ENCODE measurements at regions not wholly inside any gene's neighbourhood (a gene's known extent, or its start where the extent isn't known, plus 50 kb on each side); places are given as distances from the start of the nearest gene placed in this dataset.

DNA sequence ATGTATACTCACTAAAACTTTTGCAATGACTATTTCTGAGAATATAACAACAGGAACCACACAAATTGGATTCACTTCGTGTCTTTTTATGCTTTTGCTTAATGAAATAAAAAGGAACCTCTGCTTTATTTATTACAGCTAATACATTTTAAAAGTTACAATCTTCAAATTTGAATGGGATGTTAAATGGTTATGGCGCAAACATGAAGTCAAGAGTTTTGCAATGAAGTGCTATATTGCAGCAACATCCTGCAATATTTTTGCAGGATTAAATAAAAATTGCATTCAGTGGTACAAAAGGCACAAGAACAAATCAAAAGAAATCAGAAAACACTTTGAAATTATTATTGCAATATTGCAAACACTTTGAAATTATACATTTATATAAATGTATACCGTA, 1519.0 kb upstream of the MIR17HG start:
- no peak for DNase-seq (ENCODE audit: low spot score)

DNA sequence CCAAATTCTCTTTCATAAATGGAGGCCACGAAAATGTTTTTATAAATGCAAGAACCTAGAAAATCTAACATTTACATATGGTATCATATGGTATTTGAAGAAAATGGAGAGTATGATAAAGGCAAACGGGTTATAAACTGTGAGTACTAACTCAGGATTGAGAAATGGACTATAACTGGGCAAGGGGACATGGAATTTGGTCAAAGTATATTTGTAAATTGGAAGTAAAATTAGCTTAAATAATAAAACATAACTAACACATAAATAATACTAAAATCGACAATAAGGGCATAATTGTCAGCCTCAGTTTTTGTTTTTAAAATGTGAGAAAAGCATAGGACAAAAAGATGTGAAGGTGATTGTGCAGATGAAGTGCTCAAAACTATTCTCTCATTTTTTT, 1516.3 kb upstream of the MIR17HG start:
- no peak for DNase-seq (ENCODE audit: low spot score)

DNA sequence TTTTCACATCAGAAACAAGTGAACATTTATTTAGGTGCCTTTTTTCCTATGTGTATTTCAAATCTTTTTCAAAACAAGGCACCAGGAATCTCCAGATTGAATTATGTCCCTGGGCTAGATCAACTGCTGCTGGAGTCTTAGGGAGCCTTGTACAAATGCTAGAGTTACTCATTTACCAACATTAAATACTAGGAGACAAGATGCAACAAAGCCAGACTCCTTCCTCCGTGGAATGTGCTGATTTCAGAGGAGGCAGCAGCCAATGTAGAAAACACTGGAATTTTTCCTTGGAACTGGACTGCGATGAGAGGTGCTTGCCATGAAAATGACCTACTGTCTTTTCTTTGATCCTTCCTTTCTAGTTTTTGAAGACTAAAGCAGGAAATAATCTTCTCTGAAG, 1514.7 kb upstream of the MIR17HG start:
- no peak for DNase-seq (ENCODE audit: low spot score)

DNA sequence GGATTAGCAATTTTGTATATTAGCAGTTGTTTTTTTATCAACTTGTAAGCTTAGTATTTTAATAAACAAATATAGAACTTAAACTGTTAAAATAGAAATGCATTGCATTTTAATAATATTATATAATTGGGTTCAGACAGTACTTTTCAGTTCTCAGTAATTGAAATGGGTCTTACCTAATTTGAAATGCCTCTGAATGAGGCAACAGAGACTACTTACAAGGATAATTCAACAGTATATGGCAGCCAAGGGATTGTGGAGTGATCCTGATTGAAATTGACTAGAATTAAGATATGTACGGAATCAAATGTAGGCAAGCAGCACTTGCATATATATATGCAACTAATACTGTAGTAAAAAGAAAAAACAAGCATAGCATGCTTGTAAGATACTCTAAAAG, 1503.9 kb upstream of the MIR17HG start:
- no peak for DNase-seq (ENCODE audit: low spot score)

DNA sequence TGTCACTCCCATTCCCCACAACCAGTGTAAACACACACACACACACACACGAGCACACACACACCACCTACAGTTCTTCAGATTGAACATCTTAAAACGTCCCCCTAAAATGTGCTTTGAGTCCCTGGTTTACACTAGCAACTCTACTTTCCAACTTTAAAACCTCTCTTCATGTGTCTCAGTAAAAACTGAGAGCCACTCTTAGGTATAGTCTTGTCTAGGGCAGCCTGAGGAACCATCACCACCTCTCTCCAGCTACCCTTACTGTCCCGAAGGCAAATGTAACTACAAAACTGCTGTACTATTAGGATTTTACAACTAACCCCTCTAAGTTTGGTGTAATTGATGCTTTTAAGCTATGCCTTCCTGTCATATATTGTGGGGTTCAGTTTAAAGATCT, 1501.6 kb upstream of the MIR17HG start:
- DNase-seq (ENCODE audit: low spot score): no peak

DNA sequence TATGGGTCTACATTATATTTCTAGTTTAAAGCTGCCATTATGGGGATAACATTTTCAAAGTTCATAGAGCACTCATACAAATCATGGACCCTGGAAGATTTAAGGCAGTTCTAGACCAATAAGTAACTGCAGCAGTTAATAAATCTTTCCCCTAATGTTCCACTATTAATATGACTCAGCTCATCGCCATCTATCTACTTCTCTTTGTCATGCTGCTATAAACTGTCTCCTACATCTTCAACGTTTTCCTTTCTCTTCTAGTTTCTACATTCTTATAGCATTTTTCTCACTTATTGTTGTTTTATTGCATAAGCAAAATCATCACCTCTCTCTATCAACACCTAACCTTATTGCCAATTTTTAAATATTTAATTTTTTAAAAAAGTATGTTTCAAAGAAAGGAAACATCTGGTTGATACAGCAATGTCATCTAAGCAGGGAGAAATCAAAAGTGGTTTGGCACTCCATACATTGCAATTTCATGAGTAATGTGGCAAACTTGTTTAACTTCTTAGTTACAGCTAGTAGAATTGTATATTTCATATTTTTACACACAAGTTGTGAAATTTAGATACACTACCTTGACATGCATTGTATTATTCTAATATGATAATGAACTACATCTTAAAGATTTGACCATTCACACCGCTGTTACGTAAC, 1500.4 kb upstream of the MIR17HG start:
- DNase-seq (ENCODE audit: low spot score): no peak

DNA sequence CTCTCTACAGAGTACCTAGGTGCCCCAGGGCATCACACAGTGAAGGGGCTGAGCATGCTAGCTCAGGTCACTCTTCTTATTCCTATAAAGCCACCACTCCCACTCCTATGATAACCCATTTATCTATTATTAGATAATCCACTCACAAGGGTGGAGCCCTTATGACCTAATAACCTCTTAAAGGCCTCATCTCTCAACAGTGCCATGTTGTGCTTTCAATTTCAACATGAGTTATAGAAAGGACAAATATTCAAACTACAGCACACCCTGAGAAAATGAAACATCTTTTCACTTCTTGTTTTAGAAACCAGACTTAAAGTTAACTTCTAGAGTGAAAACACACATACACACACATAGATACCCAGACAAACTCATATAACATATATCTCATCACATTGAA, 1494.9 kb upstream of the MIR17HG start:
- no peak for DNase-seq (ENCODE audit: low spot score)

DNA sequence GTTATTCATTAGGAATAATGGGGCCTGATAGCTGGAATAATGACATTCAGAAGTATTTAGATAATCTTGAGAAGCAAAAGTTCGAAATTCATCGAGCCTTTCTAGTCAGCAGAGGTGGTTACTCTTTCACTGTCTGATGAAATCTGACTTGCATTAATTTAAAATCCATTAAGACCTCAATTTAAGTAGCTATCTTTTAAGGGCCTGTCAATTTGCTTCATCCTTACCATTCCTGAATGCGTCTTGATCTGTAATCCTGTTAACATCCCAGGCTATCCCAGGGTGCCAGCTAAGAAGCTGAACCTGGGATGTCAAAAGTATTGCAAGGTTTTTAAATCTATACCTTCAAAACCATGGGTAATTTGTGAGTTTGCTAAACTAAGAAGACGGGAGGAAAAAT, 1491.0 kb upstream of the MIR17HG start:
- no peak for DNase-seq (ENCODE audit: low spot score)

DNA sequence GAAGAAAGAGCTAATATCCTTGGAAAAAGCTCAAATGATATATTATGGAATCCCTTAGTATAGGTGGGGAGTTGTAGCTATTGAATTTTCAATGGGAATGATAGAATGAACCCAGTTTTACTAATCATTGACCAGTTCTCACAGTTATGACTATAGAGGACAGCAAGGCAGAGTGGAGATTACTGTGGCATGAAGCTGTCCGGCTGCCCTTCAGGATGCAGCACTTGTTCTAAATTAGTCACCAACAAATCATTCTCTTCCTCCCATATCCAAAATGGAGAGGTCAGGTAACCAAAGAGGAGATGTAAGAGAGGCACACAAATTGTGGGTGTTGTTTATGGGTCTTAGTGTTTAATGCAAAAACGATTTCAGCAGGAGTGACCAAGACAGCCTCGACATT, 1490.0 kb upstream of the MIR17HG start:
- DNase-seq (ENCODE audit: low spot score): no peak

DNA sequence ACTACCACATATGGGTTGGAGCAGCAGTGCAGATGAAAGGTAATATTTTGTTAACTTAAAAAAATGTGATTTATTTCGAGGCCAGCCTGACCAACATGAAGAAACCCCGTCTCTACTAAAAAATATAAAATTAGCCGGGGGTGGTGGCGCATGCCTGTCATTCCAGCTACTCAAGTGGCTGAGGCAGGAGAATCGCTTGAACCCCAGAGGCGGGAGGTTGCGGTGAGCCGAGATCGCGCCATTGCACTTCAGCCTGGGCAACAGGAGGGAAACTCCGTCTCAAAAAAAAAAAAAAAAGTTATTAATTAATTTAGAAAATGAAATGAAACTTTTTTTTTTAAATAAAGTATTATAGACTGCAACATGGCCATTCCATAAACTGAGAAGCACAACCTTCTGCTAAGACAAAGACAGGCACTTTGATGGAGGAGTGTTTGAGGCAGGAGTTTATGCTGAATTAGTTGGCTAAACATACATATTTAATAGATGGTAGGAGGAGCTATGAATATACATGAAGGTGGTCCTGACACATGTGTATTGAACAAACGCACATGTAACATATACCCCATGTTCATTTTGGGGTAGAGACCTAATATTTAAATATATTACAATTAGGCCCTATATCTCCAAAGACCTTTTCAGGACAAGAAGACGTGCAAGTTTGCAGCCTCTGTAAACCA, 1485.3 kb upstream of the MIR17HG start:
- DNase-seq (ENCODE audit: low spot score): no peak

DNA sequence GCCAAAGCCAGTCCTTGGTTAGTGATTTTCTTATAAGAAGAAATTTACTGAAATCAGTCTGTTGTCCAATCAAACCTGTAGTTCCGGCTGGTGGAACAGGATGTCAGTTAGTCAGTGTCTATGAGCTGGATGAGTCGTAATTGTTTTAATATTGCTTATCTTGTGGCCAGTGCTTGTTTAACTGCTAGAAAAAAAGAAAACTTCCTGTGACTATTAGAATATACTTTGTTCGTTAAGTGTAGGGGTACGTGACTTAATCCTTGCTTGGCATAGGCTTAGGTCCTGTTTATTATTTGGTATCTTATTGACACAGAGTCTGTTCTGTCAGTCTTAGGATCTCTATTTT, 1484.8 kb upstream of the MIR17HG start:
- no peak for DNase-seq (ENCODE audit: low spot score)

DNA sequence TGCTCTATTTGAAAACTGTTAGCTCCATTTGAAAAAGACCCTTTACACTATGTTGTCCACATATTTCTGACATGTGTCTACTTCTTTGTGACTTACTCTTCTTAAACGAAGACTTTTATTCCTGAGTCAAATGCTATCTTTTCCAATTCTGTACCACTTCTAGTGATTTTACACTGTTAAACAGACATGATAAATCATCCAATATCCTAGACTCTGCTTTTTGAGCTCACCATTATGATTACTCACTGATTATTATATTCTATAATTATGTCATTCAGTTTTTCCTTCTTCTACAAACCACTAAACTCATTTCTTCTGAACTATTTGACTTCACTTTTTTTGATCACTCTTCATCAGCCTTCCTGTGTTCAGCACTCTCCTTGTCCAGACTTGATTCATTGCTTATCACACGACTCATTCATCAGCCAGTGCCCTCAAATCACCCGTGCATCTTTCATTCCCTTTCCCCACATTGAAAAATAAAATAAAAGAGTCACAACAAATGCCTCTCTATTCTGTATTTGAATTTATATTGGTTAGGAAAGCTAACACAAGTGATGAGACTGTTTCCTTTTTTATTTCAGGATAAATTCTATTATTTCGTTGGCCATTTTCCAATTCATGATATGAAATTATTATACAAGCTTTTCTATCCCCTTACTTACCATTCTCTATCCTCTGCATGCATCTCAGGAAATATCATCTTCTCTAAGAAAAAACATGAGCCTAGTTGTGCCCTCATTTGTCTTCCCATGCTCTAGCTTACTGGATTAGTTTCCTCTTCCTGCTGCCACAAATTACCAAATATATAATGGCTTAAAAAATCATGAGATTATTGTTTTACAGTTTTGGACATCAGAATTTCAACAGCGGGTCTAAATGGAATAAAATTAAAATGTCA, 1482.1 kb upstream of the MIR17HG start:
- no peak for DNase-seq (ENCODE audit: low spot score)

DNA sequence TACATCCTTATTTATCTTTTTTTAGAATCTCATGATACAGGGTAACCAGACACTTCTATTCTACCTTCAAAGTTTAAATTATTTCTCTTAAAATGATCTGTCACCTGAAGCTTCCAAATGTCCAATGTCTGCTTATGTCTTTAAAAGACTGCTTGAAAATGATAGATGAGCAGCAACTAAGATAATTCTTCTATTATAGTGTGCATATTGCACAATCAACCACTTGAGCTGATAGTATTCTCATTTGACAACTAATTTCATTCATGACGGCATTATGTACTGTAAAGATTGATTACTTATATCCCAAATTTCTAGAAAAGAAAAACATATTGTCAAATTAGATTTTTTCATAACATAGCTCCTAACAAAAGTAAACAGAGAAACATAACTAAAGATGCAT, 1478.2 kb upstream of the MIR17HG start:
- DNase-seq (ENCODE audit: low spot score): no peak

DNA sequence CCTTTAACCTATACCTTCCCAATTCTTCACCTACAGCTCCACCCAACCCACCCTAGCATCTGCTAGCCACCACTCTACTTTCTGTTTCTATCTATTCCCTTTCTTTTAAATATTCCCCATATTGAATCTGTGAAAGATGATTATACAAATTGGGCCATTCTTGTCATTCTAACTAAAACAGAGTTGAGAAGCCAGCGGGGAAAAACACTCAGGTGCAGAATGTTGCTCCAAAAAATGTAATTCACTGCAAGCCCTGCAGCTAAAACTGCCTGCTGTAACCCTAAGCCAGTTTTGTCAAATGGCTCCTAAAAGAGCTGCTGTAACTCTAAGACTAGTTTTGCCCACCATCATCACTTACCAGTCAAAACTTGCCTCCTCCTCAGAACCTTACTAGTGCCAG, 1468.6 kb upstream of the MIR17HG start:
- DNase-seq (ENCODE audit: low spot score): no peak

DNA sequence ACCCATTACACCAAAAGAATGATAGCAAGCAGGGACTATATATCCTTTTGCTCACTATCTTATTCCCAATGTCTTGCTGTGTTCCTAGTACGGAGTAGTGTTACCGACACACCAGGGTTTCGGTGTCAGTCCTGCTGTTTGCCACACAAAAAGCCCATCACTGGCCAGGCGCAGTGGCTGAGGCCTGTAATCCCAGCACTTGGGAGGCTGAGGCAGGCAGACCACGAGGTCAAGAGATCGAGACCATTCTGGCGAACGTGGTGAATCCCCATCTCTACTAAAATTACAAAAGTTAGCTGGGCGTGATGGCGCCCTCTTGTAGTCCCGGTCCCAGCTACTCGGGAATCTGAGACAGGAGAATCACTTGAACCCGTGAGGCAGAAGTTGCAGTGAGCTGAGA, 1467.3 kb upstream of the MIR17HG start:
- no peak for DNase-seq (ENCODE audit: low spot score)

DNA sequence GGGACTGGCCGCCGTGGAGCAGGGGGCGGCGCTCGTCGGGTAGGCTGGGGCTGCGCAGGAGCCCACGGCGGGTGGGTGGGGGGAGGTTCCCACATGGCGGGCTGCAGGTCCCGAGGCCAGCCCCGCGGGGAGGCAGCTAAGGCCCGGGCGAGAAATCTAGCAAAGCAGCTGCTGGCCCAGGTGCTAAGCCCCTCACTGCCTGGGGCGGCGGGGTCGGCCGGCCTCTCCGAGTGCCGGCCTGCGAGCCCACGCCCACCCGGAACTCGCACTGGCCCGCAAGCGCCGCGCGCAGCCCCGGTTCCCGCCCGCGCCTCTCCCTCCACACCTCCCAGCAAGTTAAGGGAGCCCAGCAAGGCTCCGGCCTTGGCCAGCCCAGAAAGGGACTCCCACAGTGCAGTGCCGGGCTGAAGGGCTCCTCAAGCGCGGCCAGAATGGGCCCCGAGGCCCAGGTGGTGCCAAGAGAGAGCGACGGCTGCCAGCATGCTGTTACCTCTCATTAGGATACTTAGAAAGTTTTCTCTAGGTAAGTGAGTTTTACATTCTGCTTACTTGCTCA, 1463.5 kb upstream of the MIR17HG start:
- no peak for DNase-seq (ENCODE audit: low spot score)

DNA sequence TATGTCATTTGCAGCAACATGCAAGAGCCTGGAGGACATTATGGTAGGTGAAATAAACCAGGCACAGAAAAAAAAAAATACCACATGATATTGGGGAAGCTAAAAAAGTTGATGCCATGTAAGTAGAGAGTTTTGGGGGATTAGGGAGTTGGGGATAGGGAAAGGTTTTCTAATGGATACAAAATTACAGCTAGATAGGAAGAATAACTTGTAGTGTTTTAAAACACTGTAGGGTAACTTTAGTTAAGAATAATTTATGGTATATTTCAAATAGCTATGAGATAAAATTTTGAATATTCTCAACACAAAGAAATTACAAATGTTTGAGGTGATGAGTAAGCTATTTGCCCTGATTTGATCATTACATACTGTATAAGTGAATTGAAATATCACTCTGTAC, 1456.7 kb upstream of the MIR17HG start:
- no peak for DNase-seq (ENCODE audit: low spot score)

DNA sequence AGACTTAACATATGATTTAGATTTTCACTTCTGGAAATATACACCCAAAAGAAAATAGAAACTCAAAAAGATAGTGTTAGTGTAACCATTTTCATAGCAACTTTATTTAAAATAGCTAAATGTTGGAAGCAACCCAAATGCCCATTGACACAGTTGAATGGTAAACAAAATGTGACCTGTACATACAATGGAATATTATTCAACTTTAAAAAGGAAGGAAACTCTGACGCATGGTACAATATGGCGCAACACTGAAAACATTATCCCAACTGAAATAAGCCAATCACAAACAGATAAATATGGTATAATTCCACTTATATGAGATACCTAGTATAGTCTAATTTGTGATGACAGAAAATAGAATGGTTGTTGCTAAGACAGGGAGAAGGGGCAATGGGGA, 1456.1 kb upstream of the MIR17HG start:
- DNase-seq (ENCODE audit: low spot score): no peak

DNA sequence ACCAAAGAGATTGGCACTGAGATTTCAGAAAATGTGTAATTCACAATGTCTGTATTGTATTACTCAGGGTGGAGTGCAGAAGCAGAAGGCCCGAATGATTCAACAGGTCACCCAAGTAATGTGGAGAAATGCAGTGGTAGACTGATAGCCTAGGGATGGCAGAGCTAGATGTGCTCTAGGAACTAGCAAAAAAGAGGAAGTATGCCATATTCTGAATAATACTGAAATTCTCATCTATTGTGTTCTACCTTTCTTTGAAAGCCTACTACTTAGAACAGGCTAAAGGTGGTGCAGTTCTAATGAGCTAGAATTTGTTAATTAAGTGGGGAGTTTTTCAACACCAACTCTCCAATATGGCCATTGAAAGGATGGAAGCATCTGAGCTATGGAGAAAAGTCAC, 1449.8 kb upstream of the MIR17HG start:
- DNase-seq (ENCODE audit: low spot score): no peak

DNA sequence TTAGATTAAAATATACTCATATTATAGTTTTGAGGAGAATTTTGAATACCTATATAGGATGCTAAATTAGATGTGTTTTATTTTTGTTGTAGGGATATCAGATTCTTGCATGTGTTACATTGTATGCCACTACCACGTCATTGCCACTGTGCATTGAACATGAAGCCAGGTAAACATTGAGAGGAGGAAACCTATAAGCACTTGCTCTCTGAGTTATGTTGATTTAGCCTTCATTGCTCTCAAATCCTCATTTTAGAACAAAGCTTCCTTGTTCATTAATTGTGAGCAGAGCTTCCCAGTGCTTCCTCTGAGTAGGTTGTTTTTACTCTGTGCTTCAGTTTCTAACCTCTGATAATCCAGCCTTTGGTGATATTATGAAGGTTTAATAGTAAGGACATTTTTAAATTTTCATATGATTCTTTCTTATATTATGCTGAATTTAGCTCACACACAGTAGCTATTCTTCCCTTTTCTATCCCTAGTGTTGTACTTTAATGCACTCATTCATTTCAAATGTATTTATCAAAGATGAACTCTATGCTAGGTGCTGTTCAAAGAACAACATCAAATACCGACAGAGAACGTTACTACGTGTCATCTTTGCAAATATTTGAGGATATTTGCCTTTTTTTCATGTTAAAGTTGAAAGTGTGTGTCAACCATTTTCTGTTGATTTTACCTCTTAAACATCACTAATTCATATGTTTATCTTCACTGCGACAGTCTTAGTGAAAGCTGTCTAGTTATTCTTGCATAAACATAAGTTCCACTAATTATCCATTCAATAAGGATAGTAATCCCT, 1448.0 kb upstream of the MIR17HG start:
- DNase-seq (ENCODE audit: low spot score): no peak

DNA sequence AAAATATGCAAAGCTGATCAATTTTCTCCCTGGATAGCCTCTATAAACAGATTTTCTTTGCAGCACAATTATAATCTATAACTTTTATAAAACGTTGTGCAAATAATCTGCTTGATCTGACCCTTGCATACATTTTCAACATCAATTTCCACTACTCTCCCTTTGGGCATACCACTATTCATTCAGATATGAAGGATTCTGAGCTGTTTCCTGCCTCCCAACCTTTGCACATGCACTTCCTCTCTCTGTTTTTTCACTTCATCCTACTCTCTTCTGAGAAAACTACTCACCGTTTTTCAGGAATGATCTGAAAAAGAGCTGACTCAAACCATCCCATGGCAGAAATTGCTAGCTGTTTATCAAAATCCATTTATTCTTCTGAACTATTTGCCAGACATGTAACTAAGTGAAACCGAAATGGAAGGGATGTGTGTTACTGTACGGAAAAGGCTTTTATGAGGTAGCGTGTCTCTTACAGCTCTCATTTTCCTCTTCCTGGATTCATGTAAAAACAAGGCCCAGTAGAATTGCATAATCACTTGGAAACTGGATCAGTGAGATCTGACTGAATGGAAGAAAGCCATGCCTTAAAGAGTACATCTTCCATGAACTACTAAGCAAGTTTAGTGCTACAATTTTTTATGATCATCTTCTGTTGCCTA, 1447.3 kb upstream of the MIR17HG start:
- DNase-seq (ENCODE audit: low spot score): no peak

DNA sequence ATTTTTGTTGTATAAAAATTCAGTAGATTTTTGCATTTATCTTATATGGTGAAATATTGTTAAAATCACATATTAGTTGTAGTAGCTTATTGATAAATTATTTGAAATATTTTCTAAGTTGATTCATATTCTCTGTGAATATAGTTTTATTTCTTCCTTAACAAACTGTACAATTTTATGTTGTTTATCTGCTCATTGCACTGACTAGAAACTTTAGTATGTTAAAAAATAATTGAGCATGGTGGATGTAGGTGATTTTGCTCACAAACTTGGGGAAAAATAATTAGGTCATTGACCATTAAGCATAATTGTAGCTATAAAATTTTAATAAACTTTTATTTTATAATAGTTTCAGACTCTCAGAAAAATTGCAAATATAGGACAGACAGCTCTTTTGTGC, 1445.3 kb upstream of the MIR17HG start:
- DNase-seq (ENCODE audit: low spot score): no peak
